HFFc6 (cell line): ENCODE measurements at regions not wholly inside any gene's neighbourhood (a gene's known extent, or its start where the extent isn't known, plus 50 kb on each side); places are given as distances from the start of the nearest gene placed in this dataset.
"Not testable (repeated sequence)": the region's sequence is repeated elsewhere in the genome, so short reads cannot be mapped to it uniquely, and the experiment has no call there.

Experiments
- DNase-seq: peaks from one replicate; pipeline ENCODE4 v3.0.0-alpha.2; 2018
- H3K27ac Mint-ChIP-seq: 2 replicates; pipeline ENCODE4 v1.8.0; 2020; ENCODE audit warnings: mild to moderate bottlenecking, mixed read lengths
- H3K27me3 Mint-ChIP-seq: 2 replicates; pipeline ENCODE4 v1.8.0; 2021; ENCODE audit warnings: mild to moderate bottlenecking, moderate library complexity, mixed read lengths; ENCODE audit not compliant: insufficient read depth
- H3K36me3 Mint-ChIP-seq: 2 replicates; pipeline ENCODE4 v1.8.0; 2021; ENCODE audit warnings: low read depth, mixed read lengths
- H3K4me1 Mint-ChIP-seq: 2 replicates; pipeline ENCODE4 v1.8.0; 2020; ENCODE audit warnings: low read depth, mixed read lengths
- H3K4me3 Mint-ChIP-seq: 2 replicates; pipeline ENCODE4 v1.8.0; 2020; ENCODE audit warnings: mild to moderate bottlenecking, moderate library complexity, mixed read lengths
- H3K9me3 Mint-ChIP-seq: 2 replicates; pipeline ENCODE4 v1.8.0; 2020; ENCODE audit warnings: mild to moderate bottlenecking, mixed read lengths
- CTCF ChIP-seq: fragments of 200-600 bp; sonication (generic); IDR thresholded peaks from 2 replicates; pipeline ENCODE4 v1.5.0; 2021; ENCODE audit warnings: antibody characterized with exemption, mild to moderate bottlenecking

GRCh38 chr16:26985100-26986065 is 81.3 kb upstream of the C16orf82 start:
- no peak for DNase-seq

GRCh38 chr16:26987597-26988010 is 79.1 kb upstream of the C16orf82 start:
- Mint-ChIP-seq H3K27ac (peak overlapping the region; percentile 82), H3K27me3 (no peaks in the 10 kb centered on the region), H3K9me3 (peaks cover 4% of the 10 kb centered on the region; the same call in 1 of the 2 replicates), H3K4me3 (peak overlapping the region; percentile 36), H3K4me1 (peaks cover 59% of the 10 kb centered on the region), H3K36me3 (no peaks in the 10 kb centered on the region)
- no peak for TF ChIP-seq CTCF
- DNase-seq = peak; percentile 65

More at GRCh38 chr16:26985100-26986065, 81.3 kb upstream of the C16orf82 start:
- 0 out of 2 replicates have a peak overlapping the region, but pooled peaks have one; percentile 39 for H3K27ac Mint-ChIP-seq
- H3K9me3 Mint-ChIP-seq = peaks cover 4% of the 10 kb centered on the region; the same call in 1 of the 2 replicates
- TF ChIP-seq CTCF = no peak
- no peak overlapping the region for H3K4me3 Mint-ChIP-seq
- no peaks in the 10 kb centered on the region for H3K27me3 Mint-ChIP-seq
- peaks cover 75% of the 10 kb centered on the region for H3K4me1 Mint-ChIP-seq
- H3K36me3 Mint-ChIP-seq = no peaks in the 10 kb centered on the region

GRCh38 chr16:26988186-26988585 is 78.5 kb upstream of the C16orf82 start:
- H3K4me1 Mint-ChIP-seq = peaks cover 60% of the 10 kb centered on the region
- peak overlapping the region; percentile 82 for H3K27ac Mint-ChIP-seq
- TF ChIP-seq CTCF = no peak
- H3K36me3 Mint-ChIP-seq = no peaks in the 10 kb centered on the region
- H3K27me3 Mint-ChIP-seq = no peaks in the 10 kb centered on the region
- H3K4me3 Mint-ChIP-seq = peak overlapping the region; percentile 36; the same call in 1 of the 2 replicates
- no peak for DNase-seq
- H3K9me3 Mint-ChIP-seq = peaks cover 2% of the 10 kb centered on the region; the same call in 1 of the 2 replicates

GRCh38 chr16:26990384-26991120 is 76.2 kb upstream of the C16orf82 start:
- peaks cover 51% of the 10 kb centered on the region for H3K4me1 Mint-ChIP-seq
- not testable (repeated sequence) for DNase-seq, H3K36me3 Mint-ChIP-seq, H3K27me3 Mint-ChIP-seq, H3K9me3 Mint-ChIP-seq, H3K4me3 Mint-ChIP-seq, H3K27ac Mint-ChIP-seq

- Mint-ChIP-seq H3K4me3 (no peak overlapping the region), H3K27ac (no peak overlapping the region), H3K36me3 (no peaks in the 10 kb centered on the region; the same call in 1 of the 2 replicates), H3K27me3 (no peaks in the 10 kb centered on the region), H3K9me3 (peaks cover 9% of the 10 kb centered on the region), H3K4me1 (peaks cover 32% of the 10 kb centered on the region)
- no peak for DNase-seq
- no peak for TF ChIP-seq CTCF
Measured at GRCh38 chr16:26992666-26993349, 73.9 kb upstream of the C16orf82 start.
